OCI-LY7 (cell line): ENCODE measurements at regions not wholly inside any gene's neighbourhood (a gene's known extent, or its start where the extent isn't known, plus 50 kb on each side); places are given as distances from the start of the nearest gene placed in this dataset.
A peak's percentile ranks its signal among the peaks of the same experiment; 100 is the strongest.

Experiments
- BruUV-seq: library from RNA; stranded (reverse); fragments of 400-500 nt; replicated peaks from 2 replicates; lab custom pipeline; 2021; lab: Mats Ljungman, UMichigan
- CTCF ChIA-PET: fragments of 300-600 bp; sonication (Branson Sonifier 250); formaldehyde crosslinking; loops from one replicate; lab custom pipeline; 2022; ENCODE audit warnings: antibody characterized with exemption; ENCODE audit not compliant: unreplicated experiment; lab: Charles Lee
- POLR2A ChIA-PET: fragments of 300-600 bp; sonication (Branson Sonifier 250); formaldehyde crosslinking; loops from one replicate; lab custom pipeline; 2022; ENCODE audit warnings: antibody characterized with exemption; lab: Charles Lee
- DNase-seq: peaks from one replicate; pipeline ENCODE4 v3.0.0-alpha.2; 2015; ENCODE audit warnings: low spot score
- H2AFZ ChIP-seq: fragments of 200-600 bp; sonication (generic), shearing (Covaris generic); 2 replicates; pipeline ENCODE4 v1.6.1; 2014; ENCODE audit warnings: mild to moderate bottlenecking, antibody characterized with exemption, low read length, moderate library complexity
- H3K27ac ChIP-seq: fragments of 200-600 bp; sonication (generic); 2 replicates; pipeline ENCODE4 v1.5.1; 2014; ENCODE audit warnings: mixed run types, low read depth, mild to moderate bottlenecking, moderate library complexity, low read length, inconsistent platforms; ENCODE audit not compliant: poor library complexity, severe bottlenecking
- H3K36me3 ChIP-seq: fragments of 200-600 bp; sonication (generic); 2 replicates; pipeline ENCODE4 v1.6.1; 2014; ENCODE audit warnings: mild to moderate bottlenecking, antibody characterized with exemption, low read length, moderate library complexity, mixed read lengths; ENCODE audit not compliant: insufficient read depth
- H3K4me1 ChIP-seq: fragments of 200-600 bp; sonication (generic); 2 replicates; pipeline ENCODE4 v1.5.1; 2014; ENCODE audit warnings: mild to moderate bottlenecking, low read length; ENCODE audit not compliant: insufficient read depth, poor library complexity, severe bottlenecking
- H3K4me2 ChIP-seq: fragments of 200-600 bp; sonication (generic); 2 replicates; pipeline ENCODE4 v1.6.1; 2014; ENCODE audit warnings: mild to moderate bottlenecking, low read length
- H3K4me3 ChIP-seq: fragments of 200-600 bp; sonication (generic); 2 replicates; pipeline ENCODE4 v1.5.1; 2014; ENCODE audit warnings: mild to moderate bottlenecking, low read depth, low read length; ENCODE audit not compliant: poor library complexity, severe bottlenecking
- H3K79me2 ChIP-seq: fragments of 200-600 bp; sonication (generic); 2 replicates; pipeline ENCODE4 v1.6.1; 2016; ENCODE audit warnings: low read depth, mild to moderate bottlenecking, low read length, moderate library complexity, mixed read lengths; ENCODE audit not compliant: insufficient read depth
- H3K9me2 ChIP-seq: fragments of 200-600 bp; sonication (generic); 2 replicates; pipeline ENCODE4 v1.6.1; 2016; ENCODE audit warnings: mild to moderate bottlenecking, low read length, mixed read lengths; ENCODE audit not compliant: insufficient read depth
- H3K9me3 ChIP-seq: fragments of 200-600 bp; sonication (generic); 2 replicates; pipeline ENCODE4 v1.6.1; 2014; ENCODE audit warnings: mild to moderate bottlenecking, mixed run types, low read length, mixed read lengths
- H4K20me1 ChIP-seq: fragments of 200-600 bp; sonication (generic); 2 replicates; pipeline ENCODE4 v1.6.1; 2014; ENCODE audit warnings: mild to moderate bottlenecking, antibody characterized with exemption, low read length, moderate library complexity, mixed read lengths; ENCODE audit not compliant: insufficient read depth
- EZH2phosphoT487 ChIP-seq: fragments of 200-600 bp; sonication (generic); IDR thresholded peaks from 2 replicates; pipeline ENCODE4 v1.6.1; 2018; ENCODE audit warnings: low read depth, borderline replicate concordance, mild to moderate bottlenecking, mixed run types, antibody characterized with exemption, low read length, moderate library complexity, mixed read lengths
- intact Hi-C: fragments of 100-400 bp; cut with micrococcal nuclease; formaldehyde crosslinking; loops from one replicate; pipeline ENCODE4 v1.10.0; 2022; ENCODE audit not compliant: unreplicated experiment
- TF ChIP-seq, protein P1 (sequence below): fragments of 200-600 bp; sonication (generic); conservative IDR thresholded peaks from 2 replicates; pipeline ENCODE4 v1.5.1; 2014; ENCODE audit warnings: mild to moderate bottlenecking, antibody characterized with exemption, low read length, moderate library complexity, mixed read lengths

DNA sequence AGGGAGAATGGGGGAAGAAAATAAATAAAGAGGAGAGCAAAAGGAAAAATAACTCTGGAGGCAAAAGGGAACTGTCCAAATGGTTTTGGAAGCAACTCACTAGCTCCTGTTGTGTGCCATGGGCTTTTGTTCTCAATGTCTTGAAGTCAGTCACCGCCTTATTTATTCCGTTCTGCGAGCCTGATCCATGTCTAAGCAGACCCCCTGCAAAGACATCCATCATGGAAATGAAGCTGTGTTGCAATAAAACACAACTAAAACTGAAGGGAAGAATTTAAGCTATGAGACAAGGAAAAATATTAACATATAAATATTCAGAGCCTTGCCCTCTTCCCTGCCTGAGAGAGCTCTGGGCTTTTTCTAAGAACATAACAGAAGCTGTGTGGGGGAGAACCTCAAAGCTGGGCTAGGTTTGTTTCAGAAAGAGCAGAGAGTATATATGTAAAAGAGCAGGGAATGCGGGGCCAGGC, 373.2 kb upstream of the CNR1 start:
- TF ChIP-seq, protein P1, sequence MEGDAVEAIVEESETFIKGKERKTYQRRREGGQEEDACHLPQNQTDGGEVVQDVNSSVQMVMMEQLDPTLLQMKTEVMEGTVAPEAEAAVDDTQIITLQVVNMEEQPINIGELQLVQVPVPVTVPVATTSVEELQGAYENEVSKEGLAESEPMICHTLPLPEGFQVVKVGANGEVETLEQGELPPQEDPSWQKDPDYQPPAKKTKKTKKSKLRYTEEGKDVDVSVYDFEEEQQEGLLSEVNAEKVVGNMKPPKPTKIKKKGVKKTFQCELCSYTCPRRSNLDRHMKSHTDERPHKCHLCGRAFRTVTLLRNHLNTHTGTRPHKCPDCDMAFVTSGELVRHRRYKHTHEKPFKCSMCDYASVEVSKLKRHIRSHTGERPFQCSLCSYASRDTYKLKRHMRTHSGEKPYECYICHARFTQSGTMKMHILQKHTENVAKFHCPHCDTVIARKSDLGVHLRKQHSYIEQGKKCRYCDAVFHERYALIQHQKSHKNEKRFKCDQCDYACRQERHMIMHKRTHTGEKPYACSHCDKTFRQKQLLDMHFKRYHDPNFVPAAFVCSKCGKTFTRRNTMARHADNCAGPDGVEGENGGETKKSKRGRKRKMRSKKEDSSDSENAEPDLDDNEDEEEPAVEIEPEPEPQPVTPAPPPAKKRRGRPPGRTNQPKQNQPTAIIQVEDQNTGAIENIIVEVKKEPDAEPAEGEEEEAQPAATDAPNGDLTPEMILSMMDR = no peak
- no peak for TF ChIP-seq EZH2phosphoT487
- no peaks in the 10 kb centered on the region for H3K9me2 ChIP-seq
- no peak overlapping the region for H3K27ac ChIP-seq
- H3K79me2 ChIP-seq = no peaks in the 10 kb centered on the region
- H3K4me1 ChIP-seq = no peaks in the 10 kb centered on the region
- H3K36me3 ChIP-seq = no peaks in the 10 kb centered on the region
- ChIA-PET CTCF (no interaction called here), POLR2A (interaction anchor here (0.6 to 0.7 kb wide), 2 partner anchors 89 to 218 kb away, joined by 3 read pairs; no protein-coding TSS in a partner anchor)
- no peaks in the 10 kb centered on the region for H3K9me3 ChIP-seq
- BruUV-seq = no TSS peak
- H4K20me1 ChIP-seq = no peaks in the 10 kb centered on the region
- H2AFZ ChIP-seq = no peak overlapping the region
- intact Hi-C loops = no loop called here
- H3K4me2 ChIP-seq = no peak overlapping the region
- no peak for DNase-seq
- H3K4me3 ChIP-seq = no peak overlapping the region

DNA sequence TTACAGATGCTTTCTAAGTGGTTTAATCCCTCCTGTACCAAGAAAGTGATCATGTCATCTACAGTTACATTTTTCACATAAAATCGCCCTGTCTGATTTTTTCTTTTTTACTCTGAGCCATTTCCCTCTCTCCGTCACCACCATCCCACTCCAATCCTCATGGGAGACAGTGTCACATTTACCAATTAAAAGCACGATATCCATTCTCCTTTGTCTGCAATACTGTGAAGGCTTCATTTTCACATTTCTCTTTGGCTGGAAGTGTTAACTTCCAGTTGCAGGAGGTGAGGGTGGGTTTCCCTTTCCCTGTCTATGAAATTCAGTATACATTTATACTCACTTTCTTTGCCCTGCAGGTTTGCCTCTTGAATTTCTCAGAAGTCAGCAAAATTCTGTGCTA, 372.7 kb upstream of the CNR1 start:
- ChIA-PET POLR2A (interaction anchor here (0.6 kb wide), 1 partner anchor 218 kb away, joined by 3 read pairs; no protein-coding TSS in a partner anchor), CTCF (no interaction called here)
- Histone ChIP-seq H3K36me3 (no peaks in the 10 kb centered on the region), H3K4me1 (no peaks in the 10 kb centered on the region), H4K20me1 (no peaks in the 10 kb centered on the region), H3K4me3 (no peak overlapping the region), H2AFZ (no peak overlapping the region), H3K9me2 (no peaks in the 10 kb centered on the region), H3K9me3 (no peaks in the 10 kb centered on the region), H3K4me2 (no peak overlapping the region), H3K27ac (no peak overlapping the region), H3K79me2 (no peaks in the 10 kb centered on the region)
- no peak for TF ChIP-seq EZH2phosphoT487
- TF ChIP-seq, protein P1 = no peak
- intact Hi-C loops = no loop called here
- BruUV-seq = no TSS peak
- no peak for DNase-seq

DNA sequence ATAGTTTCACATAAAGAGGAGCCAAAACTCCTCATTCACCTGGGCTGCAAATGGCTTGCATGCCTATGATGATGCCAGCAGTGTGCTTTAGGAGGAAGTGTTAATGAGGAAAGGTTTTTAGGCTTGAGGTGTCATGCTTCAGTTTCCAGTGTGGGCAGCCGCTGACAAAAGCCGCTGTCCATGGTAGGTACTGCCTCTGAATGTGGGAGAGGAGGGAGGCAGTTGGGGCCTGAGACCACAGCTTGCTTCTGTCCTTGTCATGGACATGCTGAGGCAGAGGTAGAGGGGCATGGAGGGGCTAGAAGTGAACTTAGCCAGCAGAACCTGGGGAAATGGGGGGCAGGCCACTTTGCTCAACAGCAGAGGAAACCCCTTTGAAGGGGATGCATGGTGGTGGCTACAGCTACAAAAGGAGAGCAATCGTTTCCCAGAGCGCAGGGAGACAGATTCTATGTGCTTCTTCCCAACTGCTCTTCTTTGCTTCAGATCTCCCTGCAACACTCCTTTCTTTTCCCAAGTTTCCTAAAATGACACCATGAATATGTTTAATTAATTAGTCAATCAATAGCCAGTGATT, 372.1 kb upstream of the CNR1 start:
- Histone ChIP-seq H2AFZ (no peak overlapping the region), H3K9me2 (no peaks in the 10 kb centered on the region), H4K20me1 (no peaks in the 10 kb centered on the region), H3K4me2 (no peak overlapping the region), H3K79me2 (no peaks in the 10 kb centered on the region), H3K27ac (no peak overlapping the region), H3K4me3 (no peak overlapping the region), H3K9me3 (no peaks in the 10 kb centered on the region), H3K36me3 (no peaks in the 10 kb centered on the region), H3K4me1 (no peaks in the 10 kb centered on the region)
- TF ChIP-seq, protein P1 = no peak
- TF ChIP-seq EZH2phosphoT487 = no peak
- BruUV-seq = no TSS peak
- intact Hi-C loops = no loop called here
- peak; percentile 16 for DNase-seq
- ChIA-PET POLR2A (no interaction called here), CTCF (no interaction called here)
